ENCODE measurements at regions not wholly inside any gene's neighbourhood (a gene's known extent, or its start where the extent isn't known, plus 50 kb on each side); places are given as distances from the start of the nearest gene placed in this dataset.
"Not testable (repeated sequence)": the region's sequence is repeated elsewhere in the genome, so short reads cannot be mapped to it uniquely, and the experiment has no call there.

- intact Hi-C loops (cut with micrococcal nuclease) = loop anchor here (10.0 kb wide), 1 partner anchor 329 kb away; no protein-coding TSS in a partner anchor
- not testable (repeated sequence) for H3K36me3 Mint-ChIP-seq (ENCODE audit: low read depth); H3K9me3 Mint-ChIP-seq; H3K27me3 Mint-ChIP-seq (ENCODE audit: low read depth); H3K4me3 Mint-ChIP-seq (ENCODE audit: low read depth); DNase-seq (ENCODE audit: low spot score); H3K27ac Mint-ChIP-seq
- peaks cover 29% of the 10 kb centered on the region for H3K4me1 Mint-ChIP-seq (ENCODE audit: low read depth)
These were observed 76.9 kb upstream of the AMN1 start for GRCh38 chr12:31805681-31806080.

- intact Hi-C loops (cut with micrococcal nuclease) = loop anchor here (1.0 to 10.0 kb wide), 4 partner anchors 57 to 330 kb away; partner anchors contain the start of gene RESF1
- DNase-seq (ENCODE audit: low spot score); H3K36me3 Mint-ChIP-seq (ENCODE audit: low read depth); H3K9me3 Mint-ChIP-seq; H3K4me3 Mint-ChIP-seq (ENCODE audit: low read depth); H3K27ac Mint-ChIP-seq; H3K27me3 Mint-ChIP-seq (ENCODE audit: low read depth): not testable (repeated sequence)
- H3K4me1 Mint-ChIP-seq (ENCODE audit: low read depth) = peaks cover 29% of the 10 kb centered on the region
These were observed 75.9 kb upstream of the AMN1 start for GRCh38 chr12:31804707-31805106.

GRCh38 chr12:31804185-31804504 is 75.3 kb upstream of the AMN1 start:
- Mint-ChIP-seq H3K27me3 (ENCODE audit: low read depth) (peaks cover 3% of the 10 kb centered on the region), H3K4me3 (ENCODE audit: low read depth) (peak overlapping the region; percentile 30), H3K4me1 (ENCODE audit: low read depth) (peaks cover 28% of the 10 kb centered on the region), H3K27ac (peak overlapping the region; percentile 40), H3K9me3 (peaks cover 2% of the 10 kb centered on the region), H3K36me3 (ENCODE audit: low read depth) (peaks cover 7% of the 10 kb centered on the region)
- no peak for DNase-seq (ENCODE audit: low spot score)
- intact Hi-C loops (cut with micrococcal nuclease) = loop anchor here (1.0 to 10.0 kb wide), 4 partner anchors 57 to 331 kb away; partner anchors contain the start of gene RESF1

GRCh38 chr12:31803306-31804184 is 74.7 kb upstream of the AMN1 start:
- Mint-ChIP-seq H3K4me3 (ENCODE audit: low read depth) (no peak overlapping the region), H3K36me3 (ENCODE audit: low read depth) (peaks cover 7% of the 10 kb centered on the region), H3K9me3 (peaks cover 2% of the 10 kb centered on the region), H3K27ac (no peak overlapping the region), H3K27me3 (ENCODE audit: low read depth) (peaks cover 3% of the 10 kb centered on the region), H3K4me1 (ENCODE audit: low read depth) (peaks cover 28% of the 10 kb centered on the region)
- intact Hi-C loops (cut with micrococcal nuclease) = loop anchor here (1.0 to 10.0 kb wide), 4 partner anchors 56 to 331 kb away; partner anchors contain the start of gene RESF1
- DNase-seq (ENCODE audit: low spot score) = no peak

GRCh38 chr12:31801872-31802271 is 73.1 kb upstream of the AMN1 start:
- Mint-ChIP-seq H3K27me3 (ENCODE audit: low read depth) (peaks cover 8% of the 10 kb centered on the region), H3K4me3 (ENCODE audit: low read depth) (no peak overlapping the region), H3K27ac (no peak overlapping the region), H3K4me1 (ENCODE audit: low read depth) (peaks cover 27% of the 10 kb centered on the region), H3K36me3 (ENCODE audit: low read depth) (peaks cover 7% of the 10 kb centered on the region), H3K9me3 (peaks cover 7% of the 10 kb centered on the region)
- intact Hi-C loops (cut with micrococcal nuclease) = loop anchor here (5.0 to 10.0 kb wide), 3 partner anchors 55 to 333 kb away; partner anchors contain the start of gene RESF1
- no peak for DNase-seq (ENCODE audit: low spot score)

GRCh38 chr12:31797230-31797872 is 68.5 kb upstream of the AMN1 start:
- peaks cover 5% of the 10 kb centered on the region for H3K9me3 Mint-ChIP-seq
- intact Hi-C loops (cut with micrococcal nuclease) = no loop called here
- no peak overlapping the region for H3K4me3 Mint-ChIP-seq (ENCODE audit: low read depth)
- no peak for DNase-seq (ENCODE audit: low spot score)
- no peak overlapping the region for H3K27ac Mint-ChIP-seq
- H3K4me1 Mint-ChIP-seq (ENCODE audit: low read depth) = peaks cover 13% of the 10 kb centered on the region
- peaks cover 5% of the 10 kb centered on the region for H3K36me3 Mint-ChIP-seq (ENCODE audit: low read depth)
- H3K27me3 Mint-ChIP-seq (ENCODE audit: low read depth) = peaks cover 10% of the 10 kb centered on the region

- H3K4me1 Mint-ChIP-seq (ENCODE audit: low read depth) = peaks cover 10% of the 10 kb centered on the region
- peaks cover 3% of the 10 kb centered on the region for H3K36me3 Mint-ChIP-seq (ENCODE audit: low read depth)
- peaks cover 10% of the 10 kb centered on the region for H3K27me3 Mint-ChIP-seq (ENCODE audit: low read depth)
- no peak overlapping the region for H3K4me3 Mint-ChIP-seq (ENCODE audit: low read depth)
- H3K9me3 Mint-ChIP-seq = peaks cover 5% of the 10 kb centered on the region
- intact Hi-C loops (cut with micrococcal nuclease) = no loop called here
- no peak for DNase-seq (ENCODE audit: low spot score)
- H3K27ac Mint-ChIP-seq = no peak overlapping the region
These were observed 67.6 kb upstream of the AMN1 start for GRCh38 chr12:31796270-31796951.

- peaks cover 6% of the 10 kb centered on the region for H3K27me3 Mint-ChIP-seq (ENCODE audit: low read depth)
- no peak for DNase-seq (ENCODE audit: low spot score)
- H3K4me3 Mint-ChIP-seq (ENCODE audit: low read depth) = no peak overlapping the region
- peaks cover 19% of the 10 kb centered on the region for H3K4me1 Mint-ChIP-seq (ENCODE audit: low read depth)
- H3K27ac Mint-ChIP-seq = no peak overlapping the region
- intact Hi-C loops (cut with micrococcal nuclease) = no loop called here
- peaks cover 5% of the 10 kb centered on the region for H3K9me3 Mint-ChIP-seq
- no peaks in the 10 kb centered on the region for H3K36me3 Mint-ChIP-seq (ENCODE audit: low read depth)
These were observed 65.9 kb upstream of the AMN1 start for GRCh38 chr12:31794745-31795144.

- H3K27ac Mint-ChIP-seq; DNase-seq (ENCODE audit: low spot score); H3K36me3 Mint-ChIP-seq (ENCODE audit: low read depth); H3K27me3 Mint-ChIP-seq (ENCODE audit: low read depth); intact Hi-C loops (cut with micrococcal nuclease); H3K9me3 Mint-ChIP-seq; H3K4me3 Mint-ChIP-seq (ENCODE audit: low read depth): not testable (repeated sequence)
- peaks cover 12% of the 10 kb centered on the region for H3K4me1 Mint-ChIP-seq (ENCODE audit: low read depth)
These were observed 62.4 kb upstream of the AMN1 start for GRCh38 chr12:31791265-31791664.

- H3K4me3 Mint-ChIP-seq (ENCODE audit: low read depth) = no peak overlapping the region
- no peak overlapping the region for H3K27ac Mint-ChIP-seq
These were observed 61.9 kb upstream of the AMN1 start for GRCh38 chr12:31790759-31791158.

GRCh38 chr12:31785318-31785717 is 56.5 kb upstream of the AMN1 start:
- no peak overlapping the region for H3K27ac Mint-ChIP-seq
- peaks cover 14% of the 10 kb centered on the region for H3K9me3 Mint-ChIP-seq
- DNase-seq (ENCODE audit: low spot score) = no peak
- intact Hi-C loops (cut with micrococcal nuclease) = no loop called here
- H3K36me3 Mint-ChIP-seq (ENCODE audit: low read depth) = no peaks in the 10 kb centered on the region
- no peaks in the 10 kb centered on the region for H3K27me3 Mint-ChIP-seq (ENCODE audit: low read depth)
- peaks cover 3% of the 10 kb centered on the region for H3K4me1 Mint-ChIP-seq (ENCODE audit: low read depth)
- H3K4me3 Mint-ChIP-seq (ENCODE audit: low read depth) = no peak overlapping the region

More at GRCh38 chr12:31790759-31791158, 61.9 kb upstream of the AMN1 start:
- intact Hi-C loops (cut with micrococcal nuclease) = no loop called here
- H3K36me3 Mint-ChIP-seq (ENCODE audit: low read depth) = no peaks in the 10 kb centered on the region
- DNase-seq (ENCODE audit: low spot score) = no peak
- H3K27me3 Mint-ChIP-seq (ENCODE audit: low read depth) = no peaks in the 10 kb centered on the region
- no peaks in the 10 kb centered on the region for H3K9me3 Mint-ChIP-seq
- peaks cover 10% of the 10 kb centered on the region for H3K4me1 Mint-ChIP-seq (ENCODE audit: low read depth)

- intact Hi-C loops (cut with micrococcal nuclease) = no loop called here
- Mint-ChIP-seq H3K4me1 (ENCODE audit: low read depth) (peaks cover 3% of the 10 kb centered on the region), H3K27me3 (ENCODE audit: low read depth) (no peaks in the 10 kb centered on the region), H3K27ac (no peak overlapping the region), H3K9me3 (peaks cover 14% of the 10 kb centered on the region), H3K4me3 (ENCODE audit: low read depth) (no peak overlapping the region), H3K36me3 (ENCODE audit: low read depth) (no peaks in the 10 kb centered on the region)
- DNase-seq (ENCODE audit: low spot score) = no peak
These were observed 55.3 kb upstream of the AMN1 start for GRCh38 chr12:31783996-31784645.
